ENCODE measurements at regions not wholly inside any gene's neighbourhood (a gene's known extent, or its start where the extent isn't known, plus 50 kb on each side); places are given as distances from the start of the nearest gene placed in this dataset.

GRCh38 chr11:11782532-11783110 is 59.2 kb upstream of the USP47 start:
- TF ChIP-seq SIN3A (IDR thresholded peaks at IDR 0.05; ENCODE audit: borderline replicate concordance, insufficient read depth, low read length) (no peak), REST (IDR thresholded peaks at IDR 0.05; ENCODE audit: insufficient read depth in 1 of 2, low read depth in 2 of 2, low read length in 2 of 2) (no peak), FOXP2 (optimal IDR thresholded peaks at IDR 0.05; ENCODE audit: borderline replicate concordance, extremely low read depth, extremely low read length, insufficient read depth) (no peak), TAF1 (IDR thresholded peaks at IDR 0.05; ENCODE audit: borderline replicate concordance, insufficient read depth, low read length) (no peak), POLR2AphosphoS5 (IDR thresholded peaks at IDR 0.05; ENCODE audit: low read depth, low read length) (no peak)

- TF ChIP-seq TAF1 (IDR thresholded peaks at IDR 0.05; ENCODE audit: borderline replicate concordance, insufficient read depth, low read length) (no peak), SIN3A (IDR thresholded peaks at IDR 0.05; ENCODE audit: borderline replicate concordance, insufficient read depth, low read length) (no peak), POLR2AphosphoS5 (IDR thresholded peaks at IDR 0.05; ENCODE audit: low read depth, low read length) (no peak), FOXP2 (optimal IDR thresholded peaks at IDR 0.05; ENCODE audit: borderline replicate concordance, extremely low read depth, extremely low read length, insufficient read depth) (no peak), REST (IDR thresholded peaks at IDR 0.05; ENCODE audit: insufficient read depth in 1 of 2, low read depth in 2 of 2, low read length in 2 of 2) (no peak)
Observed at GRCh38 chr11:11780858-11781257, 60.9 kb upstream of the USP47 start.

GRCh38 chr11:11779975-11780374 is 61.8 kb upstream of the USP47 start:
- TF ChIP-seq REST (IDR thresholded peaks at IDR 0.05; ENCODE audit: insufficient read depth in 1 of 2, low read depth in 2 of 2, low read length in 2 of 2) (no peak), TAF1 (IDR thresholded peaks at IDR 0.05; ENCODE audit: borderline replicate concordance, insufficient read depth, low read length) (no peak), SIN3A (IDR thresholded peaks at IDR 0.05; ENCODE audit: borderline replicate concordance, insufficient read depth, low read length) (no peak), POLR2AphosphoS5 (IDR thresholded peaks at IDR 0.05; ENCODE audit: low read depth, low read length) (no peak)

- TF ChIP-seq FOXP2 (optimal IDR thresholded peaks at IDR 0.05; ENCODE audit: borderline replicate concordance, extremely low read depth, extremely low read length, insufficient read depth) = no peak
- no peak for TF ChIP-seq POLR2AphosphoS5 (IDR thresholded peaks at IDR 0.05; ENCODE audit: low read depth, low read length)
- no peak for TF ChIP-seq REST (IDR thresholded peaks at IDR 0.05; ENCODE audit: insufficient read depth in 1 of 2, low read depth in 2 of 2, low read length in 2 of 2)
- TF ChIP-seq TAF1 (IDR thresholded peaks at IDR 0.05; ENCODE audit: borderline replicate concordance, insufficient read depth, low read length) = no peak
- TF ChIP-seq SIN3A (IDR thresholded peaks at IDR 0.05; ENCODE audit: borderline replicate concordance, insufficient read depth, low read length) = no peak
Observed at GRCh38 chr11:11777897-11778296, 63.9 kb upstream of the USP47 start.

- no peak for TF ChIP-seq TAF1 (IDR thresholded peaks at IDR 0.05; ENCODE audit: borderline replicate concordance, insufficient read depth, low read length)
- TF ChIP-seq FOXP2 (optimal IDR thresholded peaks at IDR 0.05; ENCODE audit: borderline replicate concordance, extremely low read depth, extremely low read length, insufficient read depth) = no peak
- TF ChIP-seq REST (IDR thresholded peaks at IDR 0.05; ENCODE audit: insufficient read depth in 1 of 2, low read depth in 2 of 2, low read length in 2 of 2) = no peak
- TF ChIP-seq POLR2AphosphoS5 (IDR thresholded peaks at IDR 0.05; ENCODE audit: low read depth, low read length) = no peak
- no peak for TF ChIP-seq SIN3A (IDR thresholded peaks at IDR 0.05; ENCODE audit: borderline replicate concordance, insufficient read depth, low read length)
Observed at GRCh38 chr11:11776714-11777113, 65.1 kb upstream of the USP47 start.
